Activated CD4-positive, alpha-beta memory T cell treated with anti-CD3 and anti-CD28 coated beads for 36 hours (primary cell): ENCODE measurements at regions not wholly inside any gene's neighbourhood (a gene's known extent, or its start where the extent isn't known, plus 50 kb on each side); places are given as distances from the start of the nearest gene placed in this dataset.

Experiments
- CTCF ChIA-PET: fragments of 350-600 bp; sonication (Branson Sonifier 250); formaldehyde crosslinking; loops from one replicate; lab custom pipeline; 2021; ENCODE audit warnings: antibody characterized with exemption, inconsistent platforms; lab: Charles Lee
- POLR2A ChIA-PET: fragments of 350-600 bp; sonication (Branson Sonifier 250); formaldehyde crosslinking; loops from one replicate; lab custom pipeline; 2021; ENCODE audit warnings: antibody characterized with exemption; lab: Charles Lee
- DNase-seq: peaks from one replicate; pipeline ENCODE4 v3.0.0-alpha.2; 2020
- H3K27ac Mint-ChIP-seq: one replicate; pipeline ENCODE4 v1.8.0; 2021; ENCODE audit warnings: mixed read lengths
- H3K27me3 Mint-ChIP-seq: one replicate; pipeline ENCODE4 v1.8.0; 2021; ENCODE audit warnings: mixed read lengths
- H3K36me3 Mint-ChIP-seq: one replicate; pipeline ENCODE4 v1.8.0; 2021; ENCODE audit warnings: mixed read lengths
- H3K4me1 Mint-ChIP-seq: one replicate; pipeline ENCODE4 v1.8.0; 2021; ENCODE audit warnings: low read depth, mixed read lengths
- H3K4me3 Mint-ChIP-seq: one replicate; pipeline ENCODE4 v1.8.0; 2021; ENCODE audit warnings: mild to moderate bottlenecking, mixed read lengths
- H3K9me3 Mint-ChIP-seq: one replicate; pipeline ENCODE4 v1.8.0; 2021; ENCODE audit warnings: mixed read lengths
- intact Hi-C: fragments of 100-400 bp; cut with micrococcal nuclease; formaldehyde crosslinking; loops from one replicate; pipeline ENCODE4 v1.15.1; 2023

DNA sequence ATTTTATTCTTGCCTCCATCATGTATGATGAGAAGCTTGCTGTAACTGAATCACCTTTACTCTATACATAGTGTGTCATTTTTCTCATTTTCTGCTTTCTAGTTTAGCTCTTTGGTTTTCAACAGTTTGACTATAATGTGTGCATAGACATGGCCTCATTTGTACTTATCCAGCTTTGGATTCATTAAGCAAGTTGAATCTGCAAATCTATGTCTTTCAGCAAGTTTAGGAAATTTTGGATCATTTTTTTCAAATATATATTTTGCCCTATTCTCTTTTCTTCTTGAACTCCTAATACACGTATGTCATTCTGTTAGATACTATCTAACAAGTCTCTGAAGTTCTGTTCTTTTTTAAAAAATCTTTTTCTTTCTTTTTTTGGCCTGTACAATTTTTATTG is 57.8 kb downstream of the PRLHR start:
- CTCF ChIA-PET, result no interaction called here
- no peaks in the 10 kb centered on the region for H3K36me3 Mint-ChIP-seq
- peaks cover 23% of the 10 kb centered on the region for H3K27me3 Mint-ChIP-seq
- no peaks in the 10 kb centered on the region for H3K4me1 Mint-ChIP-seq
- POLR2A ChIA-PET, result no interaction called here
- H3K9me3 Mint-ChIP-seq, result no peaks in the 10 kb centered on the region
- intact Hi-C loops, result no loop called here
- H3K27ac Mint-ChIP-seq, result no peak overlapping the region
- H3K4me3 Mint-ChIP-seq, result no peak overlapping the region
- no peak for DNase-seq

GRCh38 chr10:118534136-118534535 is 61.3 kb downstream of the PRLHR start:
- DNase-seq, result no peak
- CTCF ChIA-PET, result no interaction called here
- Mint-ChIP-seq H3K4me1 (no peaks in the 10 kb centered on the region), H3K9me3 (no peaks in the 10 kb centered on the region), H3K27ac (no peak overlapping the region), H3K4me3 (no peak overlapping the region), H3K36me3 (no peaks in the 10 kb centered on the region), H3K27me3 (peaks cover 17% of the 10 kb centered on the region)
- POLR2A ChIA-PET, result no interaction called here
- intact Hi-C loops, result no loop called here

- ChIA-PET CTCF (no interaction called here), POLR2A (no interaction called here)
- Mint-ChIP-seq H3K27ac (no peak overlapping the region), H3K4me3 (no peak overlapping the region), H3K9me3 (no peaks in the 10 kb centered on the region), H3K27me3 (peaks cover 23% of the 10 kb centered on the region), H3K36me3 (no peaks in the 10 kb centered on the region), H3K4me1 (no peaks in the 10 kb centered on the region)
- intact Hi-C loops, result no loop called here
- DNase-seq, result no peak
Measured at GRCh38 chr10:118531105-118531852, 64.2 kb downstream of the PRLHR start.

- no peak overlapping the region for H3K27ac Mint-ChIP-seq
- intact Hi-C loops, result no loop called here
- no peaks in the 10 kb centered on the region for H3K36me3 Mint-ChIP-seq
- DNase-seq, result no peak
- ChIA-PET CTCF (no interaction called here), POLR2A (no interaction called here)
- H3K27me3 Mint-ChIP-seq, result peaks cover 26% of the 10 kb centered on the region
- no peak overlapping the region for H3K4me3 Mint-ChIP-seq
- no peaks in the 10 kb centered on the region for H3K4me1 Mint-ChIP-seq
- no peaks in the 10 kb centered on the region for H3K9me3 Mint-ChIP-seq
Measured at GRCh38 chr10:118528426-118528825, 67.0 kb downstream of the PRLHR start.

GRCh38 chr10:118523775-118524174 is 71.7 kb downstream of the PRLHR start:
- CTCF ChIA-PET, result no interaction called here
- Mint-ChIP-seq H3K4me3 (no peak overlapping the region), H3K36me3 (no peaks in the 10 kb centered on the region), H3K27me3 (peaks cover 28% of the 10 kb centered on the region), H3K4me1 (no peaks in the 10 kb centered on the region), H3K9me3 (no peaks in the 10 kb centered on the region), H3K27ac (no peak overlapping the region)
- POLR2A ChIA-PET, result no interaction called here
- DNase-seq, result no peak
- intact Hi-C loops, result no loop called here

DNA sequence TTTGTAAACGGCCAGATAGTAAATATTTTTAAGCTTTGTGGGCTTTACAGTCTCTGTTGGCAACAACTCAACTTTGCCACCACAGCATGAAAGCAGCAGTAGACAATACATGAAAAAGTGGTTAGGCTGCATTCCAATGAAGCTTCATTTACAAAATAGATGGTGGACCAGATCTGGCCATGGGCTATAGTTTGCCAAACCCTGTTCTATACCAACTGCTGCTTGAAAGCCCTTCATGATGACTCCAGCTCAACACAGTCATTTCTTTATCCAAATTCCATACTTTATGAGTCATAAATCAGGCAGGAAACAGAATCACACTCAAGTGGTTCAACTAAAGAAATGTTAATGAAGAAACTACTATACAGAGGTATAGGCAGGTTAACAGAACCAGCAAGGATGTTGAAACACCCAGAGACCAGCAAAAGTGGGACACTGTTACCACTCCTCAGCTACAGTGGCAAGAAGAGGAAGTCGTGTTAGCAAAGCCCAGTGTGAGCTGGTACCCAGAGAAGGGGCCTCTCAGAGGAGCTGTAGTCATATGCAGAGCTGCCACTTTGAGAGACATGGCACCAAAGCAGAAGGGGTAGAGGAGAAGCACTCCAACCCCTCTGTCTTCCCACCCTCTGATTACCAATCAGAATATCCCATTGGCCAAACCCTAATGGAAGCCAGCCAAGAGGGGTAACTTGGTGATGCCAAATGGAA is 72.5 kb downstream of the PRLHR start:
- no peak overlapping the region for H3K4me3 Mint-ChIP-seq
- intact Hi-C loops, result no loop called here
- no peaks in the 10 kb centered on the region for H3K4me1 Mint-ChIP-seq
- peaks cover 32% of the 10 kb centered on the region for H3K27me3 Mint-ChIP-seq
- ChIA-PET CTCF (interaction anchor here (0.6 kb wide), 1 partner anchor 80 kb away, joined by 3 read pairs; no protein-coding TSS in a partner anchor), POLR2A (no interaction called here)
- no peak overlapping the region for H3K27ac Mint-ChIP-seq
- no peaks in the 10 kb centered on the region for H3K36me3 Mint-ChIP-seq
- DNase-seq, result no peak
- peaks cover 4% of the 10 kb centered on the region for H3K9me3 Mint-ChIP-seq

- DNase-seq, result no peak
- POLR2A ChIA-PET, result no interaction called here
- H3K9me3 Mint-ChIP-seq, result peaks cover 5% of the 10 kb centered on the region
- CTCF ChIA-PET, result no interaction called here
- H3K27ac Mint-ChIP-seq, result no peak overlapping the region
- H3K27me3 Mint-ChIP-seq, result peaks cover 22% of the 10 kb centered on the region
- intact Hi-C loops, result no loop called here
- no peaks in the 10 kb centered on the region for H3K36me3 Mint-ChIP-seq
- no peak overlapping the region for H3K4me3 Mint-ChIP-seq
- no peaks in the 10 kb centered on the region for H3K4me1 Mint-ChIP-seq
Measured at GRCh38 chr10:118521415-118522117, 73.9 kb downstream of the PRLHR start.

- POLR2A ChIA-PET, result no interaction called here
- intact Hi-C loops, result no loop called here
- CTCF ChIA-PET, result no interaction called here
- Mint-ChIP-seq H3K4me1 (no peaks in the 10 kb centered on the region), H3K4me3 (no peak overlapping the region), H3K27ac (no peak overlapping the region), H3K36me3 (no peaks in the 10 kb centered on the region), H3K27me3 (peaks cover 25% of the 10 kb centered on the region), H3K9me3 (peaks cover 5% of the 10 kb centered on the region)
- no peak for DNase-seq
Measured at GRCh38 chr10:118520116-118520742, 75.2 kb downstream of the PRLHR start.

DNA sequence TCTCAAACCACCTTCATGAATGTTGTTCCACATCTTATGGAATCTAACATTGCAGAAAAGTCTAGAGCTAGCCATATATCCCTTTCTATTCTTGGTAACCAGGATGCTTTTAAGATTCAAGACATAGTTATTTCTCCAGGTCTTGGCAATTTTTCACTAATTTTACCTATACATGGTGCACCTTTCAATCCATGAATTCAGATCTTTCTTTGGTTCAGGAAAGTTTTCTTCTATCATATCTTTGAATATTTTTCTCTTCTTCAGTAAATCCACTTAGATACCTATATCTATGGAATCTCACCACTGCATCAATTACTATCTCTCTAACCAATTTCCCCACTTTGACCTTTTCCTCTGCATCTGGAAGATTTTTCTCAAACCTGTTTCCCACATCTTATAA is 77.4 kb downstream of the PRLHR start:
- DNase-seq, result no peak
- peaks cover 26% of the 10 kb centered on the region for H3K27me3 Mint-ChIP-seq
- no peaks in the 10 kb centered on the region for H3K36me3 Mint-ChIP-seq
- H3K4me3 Mint-ChIP-seq, result no peak overlapping the region
- no peak overlapping the region for H3K27ac Mint-ChIP-seq
- intact Hi-C loops, result no loop called here
- ChIA-PET POLR2A (no interaction called here), CTCF (no interaction called here)
- H3K4me1 Mint-ChIP-seq, result no peaks in the 10 kb centered on the region
- peaks cover 5% of the 10 kb centered on the region for H3K9me3 Mint-ChIP-seq

DNA sequence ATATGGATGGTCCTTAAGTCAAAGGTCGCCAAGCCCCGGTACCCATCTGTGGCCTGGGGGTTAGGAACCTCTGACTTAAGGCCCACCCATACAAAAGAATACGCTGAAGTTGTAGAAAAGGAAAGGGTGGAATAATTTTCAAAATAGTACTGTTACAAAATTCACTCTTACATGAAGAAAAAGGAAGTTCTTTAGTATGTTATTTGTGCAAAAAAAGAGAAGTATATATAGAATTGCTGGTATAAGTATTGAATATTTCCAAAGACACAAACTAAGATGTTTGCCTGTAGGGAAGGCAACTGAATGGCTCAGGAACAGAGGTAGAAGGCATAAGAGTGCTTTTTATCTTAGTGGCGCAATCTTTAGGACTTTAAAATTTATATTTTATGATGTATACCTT is 78.7 kb downstream of the PRLHR start:
- CTCF ChIA-PET, result no interaction called here
- Mint-ChIP-seq H3K27me3 (peaks cover 24% of the 10 kb centered on the region), H3K4me3 (no peak overlapping the region), H3K36me3 (no peaks in the 10 kb centered on the region), H3K4me1 (no peaks in the 10 kb centered on the region), H3K27ac (no peak overlapping the region), H3K9me3 (peaks cover 5% of the 10 kb centered on the region)
- intact Hi-C loops, result no loop called here
- POLR2A ChIA-PET, result no interaction called here
- no peak for DNase-seq

- peaks cover 12% of the 10 kb centered on the region for H3K27me3 Mint-ChIP-seq
- POLR2A ChIA-PET, result no interaction called here
- intact Hi-C loops, result no loop called here
Measured at GRCh38 chr10:118513174-118513573, 82.3 kb downstream of the PRLHR start.

DNA sequence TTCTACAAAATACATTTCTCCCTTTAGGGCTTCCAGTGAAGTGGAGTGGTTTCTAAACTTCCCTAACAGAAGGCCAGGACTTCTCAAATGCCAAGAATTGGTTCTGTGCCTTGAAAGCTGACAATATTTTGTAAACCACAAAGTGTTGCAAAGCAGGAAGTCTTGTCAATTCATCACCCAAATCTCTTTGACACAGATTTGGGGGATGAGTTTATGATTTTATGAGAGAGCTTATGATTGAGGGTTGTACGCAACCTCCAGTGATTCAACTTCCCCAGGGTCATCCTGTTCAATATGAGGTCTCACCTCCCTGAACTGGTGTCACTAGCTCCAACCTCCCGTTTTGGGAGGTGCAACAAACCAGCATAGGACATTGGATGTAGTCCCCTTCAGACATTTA is 83.7 kb downstream of the PRLHR start:
- intact Hi-C loops, result no loop called here
- no peaks in the 10 kb centered on the region for H3K4me1 Mint-ChIP-seq
- ChIA-PET CTCF (no interaction called here), POLR2A (no interaction called here)
- peaks cover 10% of the 10 kb centered on the region for H3K27me3 Mint-ChIP-seq
- H3K27ac Mint-ChIP-seq, result no peak overlapping the region
- DNase-seq, result no peak
- no peaks in the 10 kb centered on the region for H3K9me3 Mint-ChIP-seq
- H3K36me3 Mint-ChIP-seq, result no peaks in the 10 kb centered on the region
- no peak overlapping the region for H3K4me3 Mint-ChIP-seq

More at GRCh38 chr10:118513174-118513573, 82.3 kb downstream of the PRLHR start:
- Mint-ChIP-seq H3K27ac (no peak overlapping the region), H3K4me3 (no peak overlapping the region), H3K9me3 (peaks cover 3% of the 10 kb centered on the region), H3K36me3 (no peaks in the 10 kb centered on the region), H3K4me1 (no peaks in the 10 kb centered on the region)
- DNase-seq, result no peak
- CTCF ChIA-PET, result no interaction called here
